HepG2 (cell line): ENCODE measurements at regions not wholly inside any gene's neighbourhood (a gene's known extent, or its start where the extent isn't known, plus 50 kb on each side); places are given as distances from the start of the nearest gene placed in this dataset.

Experiments
- ATF1 ChIP-seq: IDR thresholded peaks from 2 replicates; pipeline ENCODE4 v1.6.1; 2016; ENCODE audit warnings: mild to moderate bottlenecking, control low read depth
- EP300 ChIP-seq, 3 experiments: sonication (generic) in 1 of 3; formaldehyde crosslinking in 1 of 3; IDR thresholded peaks; 2 replicates each; pipeline versions ENCODE4 v1.5.1 to v1.6.1; 2011 to 2020; ENCODE audit warnings: low read depth in 2 of 3, low read length in 2 of 3, borderline replicate concordance in 1 of 3, improper control_type of control experiment in 1 of 3, mild to moderate bottlenecking in 1 of 3, missing genetic modification reagents in 1 of 3, moderate library complexity in 1 of 3
- GATA4 ChIP-seq: sonication (generic); IDR thresholded peaks from 2 replicates; pipeline ENCODE4 v1.6.1; 2016; ENCODE audit warnings: antibody characterized with exemption, low read depth, borderline replicate concordance
- HIVEP1 ChIP-seq: sonication (generic); formaldehyde crosslinking; IDR thresholded peaks from 2 replicates; pipeline ENCODE4 v1.4.0; 2020; ENCODE audit warnings: mild to moderate bottlenecking, missing genetic modification reagents
- IRF2 ChIP-seq: IDR thresholded peaks from 2 replicates; pipeline ENCODE4 v1.6.1; 2018; ENCODE audit warnings: missing genetic modification reagents, missing compliant biosample characterization
- KDM4B ChIP-seq: sonication (generic); formaldehyde crosslinking; IDR thresholded peaks from 2 replicates; pipeline ENCODE4 v1.4.0; 2020; ENCODE audit warnings: missing genetic modification reagents
- LCORL ChIP-seq, 2 experiments: fragments of 450-650 bp in 1 of 2; sonication (generic) in 1 of 2; formaldehyde crosslinking in 1 of 2; IDR thresholded peaks; 2 replicates each; pipeline versions ENCODE4 v1.5.0 to v1.6.1; 2017 to 2020; ENCODE audit warnings: antibody characterized with exemption in 1 of 2, missing genetic modification reagents in 1 of 2
- MBNL3 ChIP-seq: fragments of 250-450 bp; sonication (Bioruptor Pico); conservative IDR thresholded peaks from 2 replicates; pipeline ENCODE4 v1.8.0; 2022; ENCODE audit warnings: mild to moderate bottlenecking, inconsistent platforms
- RORA ChIP-seq: sonication (generic); formaldehyde crosslinking; IDR thresholded peaks from 2 replicates; pipeline ENCODE4 v1.5.0; 2020; ENCODE audit warnings: mild to moderate bottlenecking, missing genetic modification reagents, moderate library complexity
- SMARCC2 ChIP-seq: fragments of 450-650 bp; IDR thresholded peaks from 2 replicates; pipeline ENCODE4 v1.6.1; 2017; ENCODE audit warnings: antibody characterized with exemption, mild to moderate bottlenecking
- SOX6 ChIP-seq, 2 experiments: fragments of 450-650 bp in 1 of 2; sonication (generic) in 1 of 2; formaldehyde crosslinking in 1 of 2; IDR thresholded peaks; 2 replicates each; pipeline versions ENCODE4 v1.4.0 to v1.6.1; 2017 to 2020; ENCODE audit warnings: antibody characterized with exemption in 1 of 2, mild to moderate bottlenecking in 1 of 2, missing genetic modification reagents in 1 of 2
- SP140L ChIP-seq: sonication (generic); formaldehyde crosslinking; IDR thresholded peaks from 2 replicates; pipeline ENCODE4 v1.4.0; 2020; ENCODE audit warnings: missing genetic modification reagents, borderline replicate concordance
- ZFP90 ChIP-seq: sonication (generic); formaldehyde crosslinking; IDR thresholded peaks from 2 replicates; pipeline ENCODE4 v1.8.0; 2022; ENCODE audit warnings: missing genetic modification reagents, mild to moderate bottlenecking, inconsistent platforms, borderline replicate concordance
- ZNF160 ChIP-seq: sonication (generic); formaldehyde crosslinking; IDR thresholded peaks from 2 replicates; pipeline ENCODE4 v1.8.0; 2022; ENCODE audit warnings: mild to moderate bottlenecking, inconsistent platforms, missing genetic modification reagents
- ZNF3 ChIP-seq: IDR thresholded peaks from 2 replicates; pipeline ENCODE4 v1.7.0; 2017; ENCODE audit warnings: inconsistent platforms
- ZNF446 ChIP-seq: sonication (generic); formaldehyde crosslinking; IDR thresholded peaks from 2 replicates; pipeline ENCODE4 v1.5.0; 2020; ENCODE audit warnings: mild to moderate bottlenecking, missing genetic modification reagents
- ZNF460 ChIP-seq: sonication (generic); formaldehyde crosslinking; IDR thresholded peaks from 2 replicates; pipeline ENCODE4 v1.5.1; 2020; ENCODE audit warnings: missing genetic modification reagents, mild to moderate bottlenecking, borderline replicate concordance
- ZNF619 ChIP-seq: sonication (generic); formaldehyde crosslinking; IDR thresholded peaks from 2 replicates; pipeline ENCODE4 v1.4.0; 2020; ENCODE audit warnings: mild to moderate bottlenecking, missing genetic modification reagents
- TF ChIP-seq, protein P1 (sequence below): sonication (generic); formaldehyde crosslinking; IDR thresholded peaks from 2 replicates; pipeline ENCODE4; 2020; ENCODE audit warnings: missing genetic modification reagents, mild to moderate bottlenecking, borderline replicate concordance
- TF ChIP-seq, protein P2 (sequence below): sonication (generic); formaldehyde crosslinking; IDR thresholded peaks from 2 replicates; pipeline ENCODE4 v1.8.0; 2022; ENCODE audit warnings: mild to moderate bottlenecking, missing genetic modification reagents, moderate library complexity
- TF ChIP-seq, protein P3 (sequence below): sonication (generic); formaldehyde crosslinking; IDR thresholded peaks from 2 replicates; pipeline ENCODE4 v1.4.0; 2020; ENCODE audit warnings: mild to moderate bottlenecking, missing genetic modification reagents
- TF ChIP-seq, protein P4 (sequence below): sonication (generic); formaldehyde crosslinking; IDR thresholded peaks from 2 replicates; pipeline ENCODE4 v1.9.0; 2022; ENCODE audit warnings: missing genetic modification reagents, mild to moderate bottlenecking, borderline replicate concordance

- TF ChIP-seq, protein P1, sequence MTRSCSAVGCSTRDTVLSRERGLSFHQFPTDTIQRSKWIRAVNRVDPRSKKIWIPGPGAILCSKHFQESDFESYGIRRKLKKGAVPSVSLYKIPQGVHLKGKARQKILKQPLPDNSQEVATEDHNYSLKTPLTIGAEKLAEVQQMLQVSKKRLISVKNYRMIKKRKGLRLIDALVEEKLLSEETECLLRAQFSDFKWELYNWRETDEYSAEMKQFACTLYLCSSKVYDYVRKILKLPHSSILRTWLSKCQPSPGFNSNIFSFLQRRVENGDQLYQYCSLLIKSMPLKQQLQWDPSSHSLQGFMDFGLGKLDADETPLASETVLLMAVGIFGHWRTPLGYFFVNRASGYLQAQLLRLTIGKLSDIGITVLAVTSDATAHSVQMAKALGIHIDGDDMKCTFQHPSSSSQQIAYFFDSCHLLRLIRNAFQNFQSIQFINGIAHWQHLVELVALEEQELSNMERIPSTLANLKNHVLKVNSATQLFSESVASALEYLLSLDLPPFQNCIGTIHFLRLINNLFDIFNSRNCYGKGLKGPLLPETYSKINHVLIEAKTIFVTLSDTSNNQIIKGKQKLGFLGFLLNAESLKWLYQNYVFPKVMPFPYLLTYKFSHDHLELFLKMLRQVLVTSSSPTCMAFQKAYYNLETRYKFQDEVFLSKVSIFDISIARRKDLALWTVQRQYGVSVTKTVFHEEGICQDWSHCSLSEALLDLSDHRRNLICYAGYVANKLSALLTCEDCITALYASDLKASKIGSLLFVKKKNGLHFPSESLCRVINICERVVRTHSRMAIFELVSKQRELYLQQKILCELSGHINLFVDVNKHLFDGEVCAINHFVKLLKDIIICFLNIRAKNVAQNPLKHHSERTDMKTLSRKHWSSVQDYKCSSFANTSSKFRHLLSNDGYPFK (CRISPR knock-in tag): no peak
- no peak for TF ChIP-seq EP300 (IDR thresholded peaks at IDR 0.05; ENCODE audit: low read depth in 2 of 2, low read length in 2 of 2)
- TF ChIP-seq EP300 (CRISPR knock-in tag; IDR thresholded peaks at IDR 0.05; ENCODE audit: borderline replicate concordance): no peak
- peak; percentile 10; the same call in 1 of the 2 replicates for TF ChIP-seq ZFP90
- no peak for TF ChIP-seq IRF2 (CRISPR knock-in tag)
- TF ChIP-seq SP140L (CRISPR knock-in tag): no peak
- no peak for TF ChIP-seq KDM4B
- no peak for TF ChIP-seq ATF1 (CRISPR knock-in tag)
- no peak for TF ChIP-seq ZNF446 (CRISPR knock-in tag)
- no peak; the same call in 1 of the 2 replicates for TF ChIP-seq ZNF160 (CRISPR knock-in tag)
- TF ChIP-seq ZNF460: no peak
- TF ChIP-seq, protein P2, sequence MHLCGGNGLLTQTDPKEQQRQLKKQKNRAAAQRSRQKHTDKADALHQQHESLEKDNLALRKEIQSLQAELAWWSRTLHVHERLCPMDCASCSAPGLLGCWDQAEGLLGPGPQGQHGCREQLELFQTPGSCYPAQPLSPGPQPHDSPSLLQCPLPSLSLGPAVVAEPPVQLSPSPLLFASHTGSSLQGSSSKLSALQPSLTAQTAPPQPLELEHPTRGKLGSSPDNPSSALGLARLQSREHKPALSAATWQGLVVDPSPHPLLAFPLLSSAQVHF: no peak
- TF ChIP-seq RORA (CRISPR knock-in tag): no peak
- no peak for TF ChIP-seq MBNL3 (CRISPR knock-in tag)
- TF ChIP-seq, protein P3, sequence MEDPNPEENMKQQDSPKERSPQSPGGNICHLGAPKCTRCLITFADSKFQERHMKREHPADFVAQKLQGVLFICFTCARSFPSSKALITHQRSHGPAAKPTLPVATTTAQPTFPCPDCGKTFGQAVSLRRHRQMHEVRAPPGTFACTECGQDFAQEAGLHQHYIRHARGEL (CRISPR knock-in tag): no peak
- TF ChIP-seq SOX6 (IDR thresholded peaks at IDR 0.05): no peak
- TF ChIP-seq SOX6 (CRISPR knock-in tag; IDR thresholded peaks at IDR 0.05): peak; percentile 41; the same call in 1 of the 2 replicates
- no peak; the same call in 1 of the 2 replicates for TF ChIP-seq HIVEP1 (CRISPR knock-in tag)
- TF ChIP-seq, protein P4, sequence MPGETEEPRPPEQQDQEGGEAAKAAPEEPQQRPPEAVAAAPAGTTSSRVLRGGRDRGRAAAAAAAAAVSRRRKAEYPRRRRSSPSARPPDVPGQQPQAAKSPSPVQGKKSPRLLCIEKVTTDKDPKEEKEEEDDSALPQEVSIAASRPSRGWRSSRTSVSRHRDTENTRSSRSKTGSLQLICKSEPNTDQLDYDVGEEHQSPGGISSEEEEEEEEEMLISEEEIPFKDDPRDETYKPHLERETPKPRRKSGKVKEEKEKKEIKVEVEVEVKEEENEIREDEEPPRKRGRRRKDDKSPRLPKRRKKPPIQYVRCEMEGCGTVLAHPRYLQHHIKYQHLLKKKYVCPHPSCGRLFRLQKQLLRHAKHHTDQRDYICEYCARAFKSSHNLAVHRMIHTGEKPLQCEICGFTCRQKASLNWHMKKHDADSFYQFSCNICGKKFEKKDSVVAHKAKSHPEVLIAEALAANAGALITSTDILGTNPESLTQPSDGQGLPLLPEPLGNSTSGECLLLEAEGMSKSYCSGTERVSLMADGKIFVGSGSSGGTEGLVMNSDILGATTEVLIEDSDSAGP (CRISPR knock-in tag): peak; percentile 38; the same call in 1 of the 2 replicates
- no peak for TF ChIP-seq ZNF619 (CRISPR knock-in tag)
- no peak for TF ChIP-seq GATA4
- no peak for TF ChIP-seq SMARCC2
- TF ChIP-seq LCORL (IDR thresholded peaks at IDR 0.05): no peak
- no peak for TF ChIP-seq LCORL (CRISPR knock-in tag; IDR thresholded peaks at IDR 0.05)
- peak; percentile 88; the same call in 1 of the 2 replicates for TF ChIP-seq ZNF3 (CRISPR knock-in tag)
Measured at GRCh38 chr20:50371878-50372769, 138.1 kb upstream of the PTPN1 start (continued).
